ENCODE measurements at regions not wholly inside any gene's neighbourhood (a gene's known extent, or its start where the extent isn't known, plus 50 kb on each side); places are given as distances from the start of the nearest gene placed in this dataset.
"Not testable (repeated sequence)": the region's sequence is repeated elsewhere in the genome, so short reads cannot be mapped to it uniquely, and the experiment has no call there.

DNA sequence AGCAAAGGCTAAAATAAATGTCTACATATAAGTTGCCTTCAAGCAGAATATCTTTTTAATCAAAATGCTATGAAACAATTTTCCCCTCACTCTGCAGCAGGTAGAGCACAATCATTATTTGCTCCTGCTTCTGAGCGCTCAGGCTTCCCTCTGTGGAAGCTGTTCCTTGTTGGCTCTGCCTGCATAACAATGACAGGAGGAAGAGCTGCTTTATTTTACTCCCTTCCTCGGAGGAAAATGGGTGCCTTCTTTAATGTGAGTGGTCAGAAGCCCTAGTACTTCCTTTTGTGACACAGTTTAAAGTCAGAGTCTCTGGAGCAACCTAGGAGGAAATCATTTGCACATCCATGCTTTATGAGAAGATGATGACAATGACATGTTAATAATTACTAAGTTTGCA lies 492.1 kb downstream of the CDH8 start:
- DNase-seq (no peak), ATAC-seq (no peak)
- no peak overlapping the region for H3K27ac Mint-ChIP-seq
- H3K27me3 Mint-ChIP-seq: no peaks in the 10 kb centered on the region
- H3K4me3 Mint-ChIP-seq: no peak overlapping the region
- no peaks in the 10 kb centered on the region for H3K9me3 ChIP-seq (ENCODE audit: control insufficient read depth, low read length, poor library complexity, severe bottlenecking)
- H3K4me1 Mint-ChIP-seq: no peaks in the 10 kb centered on the region
- no peaks in the 10 kb centered on the region for H3K36me3 Mint-ChIP-seq (ENCODE audit: low read depth)

DNA sequence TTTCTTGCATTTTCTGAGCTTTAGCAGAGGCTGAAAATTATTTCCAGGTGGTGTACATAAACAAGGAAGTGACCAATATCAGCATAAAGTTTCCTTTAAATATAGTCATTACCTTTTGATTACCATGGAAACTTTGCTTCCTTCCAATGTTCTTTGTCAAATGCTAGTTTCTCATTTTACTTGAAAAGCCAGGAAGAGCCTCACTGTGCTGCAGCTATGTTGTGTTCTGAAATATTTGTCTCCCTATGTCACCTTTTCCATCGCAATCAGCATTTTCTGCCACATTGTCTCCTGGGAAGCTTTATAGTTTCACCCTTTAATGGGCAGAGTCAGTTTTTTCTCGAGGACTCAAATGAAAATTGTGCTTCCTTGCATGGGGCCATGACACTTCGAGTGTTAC lies 496.0 kb downstream of the CDH8 start:
- no peaks in the 10 kb centered on the region for H3K36me3 Mint-ChIP-seq (ENCODE audit: low read depth)
- H3K27ac Mint-ChIP-seq: no peak overlapping the region
- no peaks in the 10 kb centered on the region for H3K4me1 Mint-ChIP-seq
- no peak overlapping the region for H3K4me3 Mint-ChIP-seq
- no peaks in the 10 kb centered on the region for H3K9me3 ChIP-seq (ENCODE audit: control insufficient read depth, low read length, poor library complexity, severe bottlenecking)
- no peak for DNase-seq
- no peaks in the 10 kb centered on the region for H3K27me3 Mint-ChIP-seq
- no peak for ATAC-seq

DNA sequence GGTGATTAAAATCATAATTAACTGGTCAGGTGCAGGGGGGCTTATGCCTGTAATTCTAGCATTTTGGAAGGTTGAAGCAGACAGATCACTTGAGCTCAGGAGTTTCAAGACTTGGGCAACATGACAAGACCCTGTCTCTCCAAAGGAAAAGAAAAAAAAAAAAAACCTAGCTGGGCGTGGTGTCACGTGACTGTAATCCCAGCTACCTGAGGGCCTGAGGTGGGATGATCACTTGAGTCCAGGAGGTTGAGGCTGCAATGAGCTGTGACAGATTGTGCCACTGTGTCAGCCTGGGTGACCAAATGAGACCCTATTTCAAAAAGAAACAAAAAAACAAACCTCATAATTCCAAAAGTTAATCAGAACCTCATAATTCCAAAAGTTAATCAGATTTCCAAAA lies 505.5 kb downstream of the CDH8 start:
- Mint-ChIP-seq H3K4me3 (no peak overlapping the region), H3K36me3 (ENCODE audit: low read depth) (no peaks in the 10 kb centered on the region), H3K27me3 (no peaks in the 10 kb centered on the region), H3K27ac (no peak overlapping the region), H3K4me1 (no peaks in the 10 kb centered on the region)
- DNase-seq (no peak), ATAC-seq (no peak)
- H3K9me3 ChIP-seq (ENCODE audit: control insufficient read depth, low read length, poor library complexity, severe bottlenecking): peaks cover 4% of the 10 kb centered on the region

DNA sequence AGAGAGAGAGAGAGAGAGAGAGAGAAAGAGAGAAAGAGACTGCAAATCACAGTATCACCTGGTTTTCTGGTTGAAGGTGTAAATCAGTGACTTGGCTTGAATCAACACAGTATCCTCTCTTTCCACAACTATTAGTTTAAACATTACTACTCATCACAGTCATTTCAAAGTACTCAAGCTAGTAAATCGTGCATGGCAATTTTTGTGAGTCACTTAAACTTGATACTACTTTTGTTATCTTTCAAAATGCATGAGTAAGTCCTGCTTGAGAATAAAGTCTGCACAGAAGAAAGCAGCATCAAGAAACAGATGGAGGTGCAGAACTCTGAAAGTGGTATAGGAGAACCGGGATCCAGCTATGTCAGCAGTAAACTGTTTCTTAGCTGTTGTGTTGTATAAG lies 535.4 kb downstream of the CDH8 start:
- H3K4me1 Mint-ChIP-seq: no peaks in the 10 kb centered on the region

DNA sequence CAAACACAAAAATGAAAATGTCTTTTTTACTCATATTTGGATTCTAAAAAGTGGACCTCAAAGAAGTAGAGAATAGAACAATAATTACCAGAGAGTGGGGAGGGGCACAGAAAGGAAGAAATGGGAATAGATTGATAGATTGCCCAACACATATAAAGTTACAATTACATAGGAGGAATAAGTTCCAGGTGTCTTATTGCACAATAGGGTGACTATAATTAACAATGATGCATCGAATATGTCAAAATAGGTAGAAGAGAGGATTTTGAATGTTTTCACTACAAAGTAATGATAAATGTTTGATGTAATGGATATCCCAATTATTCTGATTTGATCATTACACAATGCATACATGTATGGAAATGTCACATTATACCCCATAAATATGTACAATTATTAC lies 556.0 kb downstream of the CDH8 start:
- Mint-ChIP-seq H3K27ac (no peak overlapping the region), H3K4me3 (no peak overlapping the region), H3K36me3 (ENCODE audit: low read depth) (no peaks in the 10 kb centered on the region), H3K27me3 (no peaks in the 10 kb centered on the region), H3K4me1 (no peaks in the 10 kb centered on the region)
- DNase-seq (no peak), ATAC-seq (no peak)
- peaks cover 3% of the 10 kb centered on the region for H3K9me3 ChIP-seq (ENCODE audit: control insufficient read depth, low read length, poor library complexity, severe bottlenecking)

More for the DNA sequence above, 535.4 kb downstream of the CDH8 start:
- H3K27me3 Mint-ChIP-seq: no peaks in the 10 kb centered on the region
- H3K9me3 ChIP-seq (ENCODE audit: control insufficient read depth, low read length, poor library complexity, severe bottlenecking): no peaks in the 10 kb centered on the region
- H3K27ac Mint-ChIP-seq: no peak overlapping the region
- no peaks in the 10 kb centered on the region for H3K36me3 Mint-ChIP-seq (ENCODE audit: low read depth)
- DNase-seq: no peak
- no peak for ATAC-seq
- H3K4me3 Mint-ChIP-seq: no peak overlapping the region

DNA sequence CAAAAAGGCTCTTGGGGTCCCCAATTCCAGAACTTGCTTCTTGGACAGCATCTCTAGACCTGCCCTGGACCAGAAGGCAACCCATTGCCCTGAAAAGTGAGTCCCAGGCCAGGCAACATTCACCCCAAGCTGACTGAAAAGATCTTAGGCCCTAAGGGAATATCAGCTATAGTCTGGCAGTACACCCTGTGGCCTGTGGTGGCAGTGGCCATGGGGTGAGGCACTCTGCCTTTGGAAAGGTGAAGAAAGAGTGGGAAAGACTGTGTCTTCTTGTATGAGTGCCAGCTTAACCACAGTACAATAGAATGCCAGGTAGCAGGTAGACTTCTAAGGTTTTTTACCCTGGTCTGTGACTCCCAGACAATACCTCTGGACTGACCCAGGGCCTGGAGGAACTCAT lies 564.5 kb downstream of the CDH8 start:
- no peak for ATAC-seq
- no peak for DNase-seq
- H3K27ac Mint-ChIP-seq: no peak overlapping the region
- H3K9me3 ChIP-seq (ENCODE audit: control insufficient read depth, low read length, poor library complexity, severe bottlenecking): peaks cover 3% of the 10 kb centered on the region
- no peaks in the 10 kb centered on the region for H3K4me1 Mint-ChIP-seq
- no peaks in the 10 kb centered on the region for H3K27me3 Mint-ChIP-seq
- no peaks in the 10 kb centered on the region for H3K36me3 Mint-ChIP-seq (ENCODE audit: low read depth)
- H3K4me3 Mint-ChIP-seq: no peak overlapping the region

DNA sequence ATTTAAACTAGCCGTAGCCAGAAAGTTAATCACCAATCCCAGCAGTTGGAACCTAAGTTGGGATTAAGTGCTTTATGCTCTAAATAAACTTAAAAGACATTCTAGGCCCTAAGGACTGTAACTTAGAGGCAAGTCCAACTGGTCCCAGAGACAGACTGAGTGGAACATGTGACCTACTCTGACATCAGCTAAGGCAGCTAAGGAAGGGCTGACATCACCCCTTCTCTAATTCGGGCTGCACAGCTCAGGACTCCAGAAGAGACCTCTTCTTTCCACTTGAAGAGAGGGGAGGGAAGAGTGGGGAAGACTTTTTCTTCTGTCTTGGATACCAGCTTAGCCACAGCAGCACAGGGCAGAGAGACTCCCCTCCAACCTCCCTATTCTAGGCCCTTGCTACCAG lies 565.2 kb downstream of the CDH8 start:
- Mint-ChIP-seq H3K4me1 (no peaks in the 10 kb centered on the region), H3K36me3 (ENCODE audit: low read depth) (no peaks in the 10 kb centered on the region), H3K4me3 (no peak overlapping the region), H3K27me3 (no peaks in the 10 kb centered on the region), H3K27ac (no peak overlapping the region)
- DNase-seq (no peak), ATAC-seq (no peak)
- peaks cover 3% of the 10 kb centered on the region for H3K9me3 ChIP-seq (ENCODE audit: control insufficient read depth, low read length, poor library complexity, severe bottlenecking)

DNA sequence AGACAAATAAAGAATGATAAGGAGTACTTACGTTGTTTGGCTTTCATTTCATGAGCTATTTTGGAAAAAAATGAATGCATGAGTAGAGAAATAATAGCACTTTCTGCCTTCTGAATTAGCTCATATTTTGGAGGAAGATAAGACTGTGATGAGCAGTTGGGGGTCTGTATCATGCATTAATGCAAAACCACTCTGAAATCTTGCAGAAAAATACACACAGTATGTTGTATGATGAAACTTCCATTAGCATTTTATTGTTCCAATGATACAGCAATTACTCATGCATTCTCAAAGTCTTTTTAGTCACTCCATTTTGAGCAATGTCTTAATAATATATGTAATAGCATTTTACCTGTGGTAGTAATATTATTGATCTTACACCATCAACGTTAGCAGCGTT lies 571.0 kb downstream of the CDH8 start:
- Mint-ChIP-seq H3K27me3 (no peaks in the 10 kb centered on the region), H3K4me3 (no peak overlapping the region), H3K27ac (no peak overlapping the region), H3K4me1 (no peaks in the 10 kb centered on the region), H3K36me3 (ENCODE audit: low read depth) (no peaks in the 10 kb centered on the region)
- ATAC-seq (no peak), DNase-seq (no peak)
- H3K9me3 ChIP-seq (ENCODE audit: control insufficient read depth, low read length, poor library complexity, severe bottlenecking): no peaks in the 10 kb centered on the region

DNA sequence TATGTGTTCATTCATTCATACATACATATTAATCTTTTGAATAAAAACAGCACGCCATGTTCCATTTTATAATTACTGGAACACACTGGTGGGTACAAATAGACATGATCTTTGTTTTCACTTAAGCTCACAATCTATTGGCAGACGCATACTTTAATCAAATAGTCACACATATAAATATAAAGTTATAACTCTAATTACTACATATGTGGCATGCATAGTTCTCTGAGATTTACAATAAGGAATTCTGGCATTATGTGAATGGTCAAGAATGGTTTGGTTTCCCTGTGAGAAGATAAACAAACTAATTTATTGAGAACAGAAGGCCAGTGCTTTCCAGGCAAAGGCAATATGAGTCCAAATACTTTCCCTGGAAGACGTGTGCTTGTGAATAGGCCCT lies 576.2 kb downstream of the CDH8 start:
- no peak overlapping the region for H3K27ac Mint-ChIP-seq
- DNase-seq: no peak
- no peaks in the 10 kb centered on the region for H3K27me3 Mint-ChIP-seq
- H3K4me3 Mint-ChIP-seq: no peak overlapping the region
- no peak for ATAC-seq
- peaks cover 2% of the 10 kb centered on the region for H3K9me3 ChIP-seq (ENCODE audit: control insufficient read depth, low read length, poor library complexity, severe bottlenecking)
- H3K36me3 Mint-ChIP-seq (ENCODE audit: low read depth): no peaks in the 10 kb centered on the region
- no peaks in the 10 kb centered on the region for H3K4me1 Mint-ChIP-seq

DNA sequence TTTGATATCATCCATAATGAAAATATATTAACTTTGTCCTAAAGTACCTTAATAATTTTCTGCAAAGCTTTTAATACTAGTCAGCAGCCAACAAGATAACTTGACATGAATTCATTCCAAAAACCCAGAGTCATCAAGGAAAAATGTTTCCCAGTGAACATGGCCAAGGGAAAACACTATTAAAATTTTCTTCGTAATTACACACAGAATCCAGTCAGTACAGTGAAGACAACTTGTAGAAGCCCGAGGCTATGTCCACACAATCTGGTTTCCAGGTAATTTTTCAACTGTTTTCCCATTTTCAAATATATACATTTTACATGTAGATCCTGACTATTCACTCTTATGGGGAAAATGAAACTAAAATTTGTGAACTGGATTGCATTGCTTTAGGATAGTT lies 600.9 kb downstream of the CDH8 start:
- H3K4me1 Mint-ChIP-seq: no peaks in the 10 kb centered on the region
- H3K4me3 Mint-ChIP-seq: no peak overlapping the region
- ATAC-seq (no peak), DNase-seq (no peak)
- H3K9me3 ChIP-seq (ENCODE audit: control insufficient read depth, low read length, poor library complexity, severe bottlenecking): no peaks in the 10 kb centered on the region
- H3K36me3 Mint-ChIP-seq (ENCODE audit: low read depth): no peaks in the 10 kb centered on the region
- H3K27me3 Mint-ChIP-seq: no peaks in the 10 kb centered on the region
- H3K27ac Mint-ChIP-seq: no peak overlapping the region

DNA sequence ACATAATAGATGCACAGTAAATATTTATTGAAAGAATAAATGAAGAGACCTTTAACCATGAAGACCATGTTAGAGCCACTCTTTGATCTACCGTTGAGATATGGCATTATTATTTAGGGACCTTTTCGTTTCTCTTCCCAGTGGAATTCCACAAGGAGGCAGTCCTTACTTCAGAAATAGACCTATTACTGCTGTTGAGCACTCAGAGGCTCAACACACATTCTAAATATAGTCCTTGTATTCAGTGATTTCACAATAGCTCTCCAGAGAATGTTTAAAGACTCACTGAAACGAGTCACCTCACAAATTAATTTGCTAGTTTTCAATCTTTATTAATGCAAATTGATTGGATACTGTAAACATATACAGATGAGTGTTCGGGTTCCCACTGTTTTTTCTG lies 603.8 kb downstream of the CDH8 start:
- Mint-ChIP-seq H3K27ac (no peak overlapping the region), H3K27me3 (no peaks in the 10 kb centered on the region), H3K4me3 (no peak overlapping the region), H3K36me3 (ENCODE audit: low read depth) (no peaks in the 10 kb centered on the region), H3K4me1 (no peaks in the 10 kb centered on the region)
- no peaks in the 10 kb centered on the region for H3K9me3 ChIP-seq (ENCODE audit: control insufficient read depth, low read length, poor library complexity, severe bottlenecking)
- ATAC-seq: no peak
- DNase-seq: no peak

DNA sequence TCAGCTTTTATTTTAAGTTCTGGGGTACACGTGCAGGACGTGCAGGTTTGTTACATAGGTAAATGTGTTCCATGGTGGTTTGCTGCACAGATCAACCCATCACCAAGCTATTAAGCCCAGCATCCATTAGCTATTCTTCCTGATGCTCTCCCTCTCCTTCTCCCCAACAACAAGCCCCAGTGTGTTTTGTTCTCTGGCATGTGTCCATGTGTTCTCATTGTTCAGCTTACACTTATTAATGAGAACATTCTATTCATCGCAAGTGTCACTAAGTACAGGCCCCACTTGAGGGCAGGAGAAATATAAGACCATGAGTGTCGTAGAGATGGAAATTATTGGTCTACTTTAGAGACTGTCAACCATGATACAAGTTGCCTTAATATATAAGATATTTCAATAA lies 615.1 kb downstream of the CDH8 start:
- DNase-seq (no peak), ATAC-seq (no peak)
- Mint-ChIP-seq H3K27ac (no peak overlapping the region), H3K27me3 (no peaks in the 10 kb centered on the region), H3K4me1 (no peaks in the 10 kb centered on the region), H3K4me3 (no peak overlapping the region), H3K36me3 (ENCODE audit: low read depth) (no peaks in the 10 kb centered on the region)
- H3K9me3 ChIP-seq (ENCODE audit: control insufficient read depth, low read length, poor library complexity, severe bottlenecking): no peaks in the 10 kb centered on the region

DNA sequence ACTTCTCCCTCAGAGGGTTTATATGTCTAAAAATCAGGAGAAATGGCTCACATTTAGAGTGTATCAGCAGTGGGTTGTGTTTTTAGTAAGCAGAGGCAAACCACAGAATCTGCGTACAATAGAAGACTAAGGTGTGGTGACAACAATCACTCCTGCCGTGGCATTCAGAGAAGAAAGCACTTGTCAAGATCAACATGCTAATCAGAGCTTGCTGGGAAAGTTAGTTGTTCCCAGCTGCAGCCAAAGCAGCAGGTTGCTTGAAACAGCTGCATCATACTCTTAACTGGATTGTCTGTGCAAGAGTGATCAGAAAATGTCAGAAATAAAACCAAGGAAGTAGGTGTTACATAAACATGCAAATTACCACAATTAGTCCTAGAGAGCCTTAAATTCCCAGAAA lies 616.4 kb downstream of the CDH8 start:
- H3K9me3 ChIP-seq (ENCODE audit: control insufficient read depth, low read length, poor library complexity, severe bottlenecking): no peaks in the 10 kb centered on the region
- no peaks in the 10 kb centered on the region for H3K4me1 Mint-ChIP-seq
- ATAC-seq: no peak
- no peak for DNase-seq
- no peaks in the 10 kb centered on the region for H3K27me3 Mint-ChIP-seq
- H3K4me3 Mint-ChIP-seq: no peak overlapping the region
- H3K27ac Mint-ChIP-seq: no peak overlapping the region
- no peaks in the 10 kb centered on the region for H3K36me3 Mint-ChIP-seq (ENCODE audit: low read depth)

DNA sequence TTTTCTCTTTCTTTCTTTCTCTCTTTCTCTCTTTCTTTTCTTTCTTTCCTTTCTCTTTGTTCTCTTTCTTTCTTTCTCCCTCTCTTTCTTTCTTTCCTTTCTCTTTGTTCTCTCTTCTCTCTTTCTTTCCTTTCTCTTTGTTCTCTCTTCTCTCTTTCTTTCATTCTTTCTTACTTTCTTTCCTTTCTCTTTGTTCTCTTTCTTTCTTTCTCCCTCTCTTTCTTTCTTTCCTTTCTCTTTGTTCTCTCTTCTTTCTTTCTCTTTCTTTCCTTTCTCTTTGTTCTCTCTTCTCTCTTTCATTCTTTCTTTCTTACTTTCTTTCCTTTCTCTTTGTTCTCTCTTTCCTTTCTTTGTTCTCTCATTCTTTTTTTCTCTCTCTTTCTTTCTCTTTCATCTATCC lies 617.4 kb downstream of the CDH8 start:
- not testable (repeated sequence) for H3K36me3 Mint-ChIP-seq (ENCODE audit: low read depth); H3K9me3 ChIP-seq (ENCODE audit: control insufficient read depth, low read length, poor library complexity, severe bottlenecking); ATAC-seq; H3K4me3 Mint-ChIP-seq; H3K27me3 Mint-ChIP-seq; H3K4me1 Mint-ChIP-seq; DNase-seq; H3K27ac Mint-ChIP-seq

DNA sequence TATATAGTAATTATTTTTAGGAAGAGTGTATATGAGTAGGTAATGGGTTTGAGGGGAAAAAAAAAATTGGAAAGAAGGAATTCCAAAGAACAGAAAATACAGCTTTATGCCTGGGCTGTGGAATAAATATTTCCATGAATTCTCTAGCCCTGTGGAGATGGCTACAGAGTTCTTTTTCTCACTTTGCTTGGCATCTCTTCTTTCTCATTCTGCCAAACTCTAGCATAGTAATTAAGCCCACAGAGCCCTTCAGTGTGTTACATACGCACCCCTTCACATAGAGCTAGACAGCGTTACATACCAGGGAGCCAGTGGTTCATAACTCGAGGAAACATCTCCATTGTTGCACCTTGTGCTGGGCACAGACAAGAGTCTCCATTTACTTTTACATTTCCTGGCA lies 621.1 kb downstream of the CDH8 start:
- H3K4me1 Mint-ChIP-seq: no peaks in the 10 kb centered on the region
- DNase-seq: no peak
- no peaks in the 10 kb centered on the region for H3K27me3 Mint-ChIP-seq
- H3K4me3 Mint-ChIP-seq: no peak overlapping the region
- H3K27ac Mint-ChIP-seq: no peak overlapping the region
- H3K36me3 Mint-ChIP-seq (ENCODE audit: low read depth): peaks cover 2% of the 10 kb centered on the region
- H3K9me3 ChIP-seq (ENCODE audit: control insufficient read depth, low read length, poor library complexity, severe bottlenecking): peaks cover 4% of the 10 kb centered on the region
- no peak for ATAC-seq

All from T-helper 17 cell (primary cell).